Progenitor cell of endocrine pancreas (in vitro differentiated cells): ENCODE measurements at regions not wholly inside any gene's neighbourhood (a gene's known extent, or its start where the extent isn't known, plus 50 kb on each side); places are given as distances from the start of the nearest gene placed in this dataset.

Source experiments
- DNase-seq: peaks from one replicate; pipeline ENCODE4 v3.0.0; 2021; ENCODE audit warnings: low spot score; ENCODE audit not compliant: unreplicated experiment
- H3K27ac Mint-ChIP-seq: 2 replicates; pipeline ENCODE4 v1.8.0; 2021; ENCODE audit warnings: mild to moderate bottlenecking, moderate library complexity, mixed read lengths
- H3K27me3 Mint-ChIP-seq: 2 replicates; pipeline ENCODE4 v1.8.0; 2021; ENCODE audit warnings: mixed read lengths
- H3K36me3 Mint-ChIP-seq: 2 replicates; pipeline ENCODE4 v1.8.0; 2022; ENCODE audit warnings: mixed read lengths; ENCODE audit not compliant: insufficient read depth
- H3K4me1 Mint-ChIP-seq: 2 replicates; pipeline ENCODE4 v1.8.0; 2021; ENCODE audit warnings: low read depth, mixed read lengths
- H3K4me3 Mint-ChIP-seq: 2 replicates; pipeline ENCODE4 v1.8.0; 2021; ENCODE audit warnings: low read depth, mild to moderate bottlenecking, moderate library complexity, mixed read lengths
- H3K9me3 Mint-ChIP-seq: 2 replicates; pipeline ENCODE4 v1.8.0; 2021; ENCODE audit warnings: low read depth, mixed read lengths
- TF ChIP-seq, protein P1 (sequence below): fragments of 200-600 bp; sonication (generic); IDR thresholded peaks from one replicate; pipeline ENCODE4 v1.5.0; 2021; ENCODE audit warnings: antibody characterized with exemption, mild to moderate bottlenecking; ENCODE audit not compliant: unreplicated experiment

DNA sequence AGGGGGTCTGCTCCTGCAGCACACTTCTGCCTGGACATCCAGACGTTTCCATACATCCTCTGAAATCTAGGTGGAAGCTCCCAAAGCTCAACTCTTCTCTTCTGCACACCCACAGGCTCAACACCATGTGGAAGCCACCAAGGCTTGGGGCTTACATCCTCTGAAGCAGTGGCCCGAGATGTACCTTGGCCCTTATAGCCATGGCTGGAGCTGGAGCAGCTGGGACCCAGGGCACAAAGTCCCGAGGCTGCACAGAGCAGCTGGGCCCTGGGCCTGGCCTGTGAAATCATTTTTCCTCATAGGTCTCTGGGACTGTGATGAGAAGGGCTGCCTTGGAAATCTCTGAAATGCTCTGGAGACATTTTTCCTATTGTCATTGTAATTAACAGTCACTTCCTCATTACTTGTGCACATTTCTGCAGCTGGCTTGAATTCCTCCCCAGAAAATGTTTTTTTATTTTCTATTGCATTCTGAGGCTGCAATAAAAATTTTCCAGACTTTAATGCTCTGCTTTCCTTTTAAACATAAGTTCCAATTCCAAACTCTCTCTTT is 645.6 kb downstream of the RWDD3 start:
- Mint-ChIP-seq H3K27ac (no peak overlapping the region), H3K4me1 (no peaks in the 10 kb centered on the region)

DNA sequence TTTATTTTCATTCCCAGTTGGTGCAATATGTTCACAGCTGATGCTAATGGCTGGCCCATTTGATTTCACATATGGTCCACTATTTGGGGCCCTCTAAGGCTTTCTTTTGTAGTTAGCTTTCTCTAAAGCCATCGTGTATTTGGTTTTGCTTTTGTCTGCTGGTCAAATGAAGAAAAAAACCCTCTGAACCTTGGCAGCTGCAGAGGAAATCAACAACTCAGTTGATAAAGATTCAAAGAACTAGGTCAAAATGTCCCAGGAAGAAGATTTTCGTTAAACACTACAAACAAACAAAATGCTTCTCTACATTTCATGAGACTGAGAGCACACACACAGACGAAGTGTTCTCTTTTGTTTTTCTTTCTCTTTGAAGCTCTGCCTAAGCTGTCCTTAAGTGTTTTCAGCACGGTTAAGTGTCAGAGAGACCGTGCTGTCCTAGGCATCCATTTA is 655.0 kb downstream of the RWDD3 start:
- H3K36me3 Mint-ChIP-seq = no peaks in the 10 kb centered on the region
- TF ChIP-seq, protein P1, sequence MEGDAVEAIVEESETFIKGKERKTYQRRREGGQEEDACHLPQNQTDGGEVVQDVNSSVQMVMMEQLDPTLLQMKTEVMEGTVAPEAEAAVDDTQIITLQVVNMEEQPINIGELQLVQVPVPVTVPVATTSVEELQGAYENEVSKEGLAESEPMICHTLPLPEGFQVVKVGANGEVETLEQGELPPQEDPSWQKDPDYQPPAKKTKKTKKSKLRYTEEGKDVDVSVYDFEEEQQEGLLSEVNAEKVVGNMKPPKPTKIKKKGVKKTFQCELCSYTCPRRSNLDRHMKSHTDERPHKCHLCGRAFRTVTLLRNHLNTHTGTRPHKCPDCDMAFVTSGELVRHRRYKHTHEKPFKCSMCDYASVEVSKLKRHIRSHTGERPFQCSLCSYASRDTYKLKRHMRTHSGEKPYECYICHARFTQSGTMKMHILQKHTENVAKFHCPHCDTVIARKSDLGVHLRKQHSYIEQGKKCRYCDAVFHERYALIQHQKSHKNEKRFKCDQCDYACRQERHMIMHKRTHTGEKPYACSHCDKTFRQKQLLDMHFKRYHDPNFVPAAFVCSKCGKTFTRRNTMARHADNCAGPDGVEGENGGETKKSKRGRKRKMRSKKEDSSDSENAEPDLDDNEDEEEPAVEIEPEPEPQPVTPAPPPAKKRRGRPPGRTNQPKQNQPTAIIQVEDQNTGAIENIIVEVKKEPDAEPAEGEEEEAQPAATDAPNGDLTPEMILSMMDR = no peak
- no peak overlapping the region for H3K27ac Mint-ChIP-seq
- DNase-seq = no peak
- peaks cover 7% of the 10 kb centered on the region for H3K9me3 Mint-ChIP-seq
- no peak overlapping the region for H3K4me3 Mint-ChIP-seq
- peaks cover 14% of the 10 kb centered on the region for H3K4me1 Mint-ChIP-seq
- no peaks in the 10 kb centered on the region for H3K27me3 Mint-ChIP-seq

More for the DNA sequence above, 645.6 kb downstream of the RWDD3 start:
- H3K36me3 Mint-ChIP-seq = no peaks in the 10 kb centered on the region
- DNase-seq = no peak
- no peak overlapping the region for H3K4me3 Mint-ChIP-seq
- H3K27me3 Mint-ChIP-seq = no peaks in the 10 kb centered on the region
- peaks cover 10% of the 10 kb centered on the region for H3K9me3 Mint-ChIP-seq
- TF ChIP-seq, protein P1 = no peak

DNA sequence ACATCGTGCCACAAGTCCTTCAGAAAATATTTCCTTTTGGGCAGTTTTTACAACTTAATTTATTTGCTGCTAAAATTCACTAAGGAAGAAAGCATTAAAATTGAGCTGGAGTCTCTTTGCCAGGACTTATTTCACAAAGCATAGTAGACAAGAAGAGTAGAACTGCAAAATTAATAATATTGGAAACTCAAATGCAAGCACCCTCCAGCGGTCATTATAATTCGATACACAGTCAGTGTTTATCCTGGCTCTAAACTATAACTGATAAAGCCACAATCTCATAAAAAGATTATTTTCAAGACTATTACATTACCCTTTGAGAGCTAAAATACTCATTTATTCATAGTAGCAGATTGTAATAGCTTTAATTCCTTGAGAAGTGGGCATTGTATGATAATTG is 655.4 kb downstream of the RWDD3 start:
- Mint-ChIP-seq H3K27me3 (no peaks in the 10 kb centered on the region), H3K27ac (no peak overlapping the region)

DNA sequence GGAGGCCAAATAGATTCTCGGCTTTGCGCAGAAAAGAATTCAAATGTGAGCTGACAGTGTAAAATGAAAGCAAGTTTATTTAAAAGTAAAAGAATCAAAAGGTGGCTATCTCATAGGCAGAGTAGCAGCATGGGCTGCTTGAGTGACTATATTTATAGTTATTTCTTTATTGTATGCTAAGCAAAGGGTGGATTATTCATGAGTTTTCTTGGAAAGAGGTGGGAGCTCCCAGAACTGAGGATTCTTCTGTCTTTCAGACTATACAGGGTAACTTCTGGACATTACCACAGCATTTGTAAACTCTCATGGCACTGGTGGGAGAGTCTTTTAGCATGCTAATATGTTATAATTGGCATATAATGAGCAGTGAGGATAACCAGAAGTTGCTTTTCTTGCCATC is 659.9 kb downstream of the RWDD3 start:
- H3K27me3 Mint-ChIP-seq = no peaks in the 10 kb centered on the region
- no peak overlapping the region for H3K27ac Mint-ChIP-seq
- DNase-seq = no peak
- TF ChIP-seq, protein P1 = no peak
- H3K4me3 Mint-ChIP-seq = no peak overlapping the region
- H3K36me3 Mint-ChIP-seq = peaks cover 5% of the 10 kb centered on the region
- peaks cover 21% of the 10 kb centered on the region for H3K9me3 Mint-ChIP-seq
- peaks cover 11% of the 10 kb centered on the region for H3K4me1 Mint-ChIP-seq

More for the DNA sequence above, 655.4 kb downstream of the RWDD3 start:
- Mint-ChIP-seq H3K4me3 (no peak overlapping the region), H3K4me1 (peaks cover 14% of the 10 kb centered on the region), H3K9me3 (peaks cover 7% of the 10 kb centered on the region), H3K36me3 (no peaks in the 10 kb centered on the region)
- DNase-seq = no peak
- TF ChIP-seq, protein P1 = no peak

DNA sequence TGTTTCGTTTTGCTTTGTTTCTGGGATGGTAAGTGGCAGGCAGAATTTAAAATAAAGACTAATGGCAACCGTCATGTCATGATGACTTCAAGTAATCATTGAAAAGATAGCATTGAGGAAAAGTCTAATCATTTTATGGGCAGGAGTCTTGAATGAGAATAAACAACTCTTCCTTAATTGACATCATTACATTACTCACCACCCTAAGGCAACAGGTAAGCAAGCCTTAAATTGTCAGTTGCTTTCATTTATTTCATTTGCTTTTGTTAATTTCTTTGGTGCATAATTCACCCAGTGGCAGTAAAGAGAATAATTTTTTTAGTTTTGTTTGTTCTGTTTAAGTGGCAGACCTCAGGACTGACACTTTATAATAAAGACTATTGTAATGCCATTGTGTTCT is 669.0 kb downstream of the RWDD3 start:
- no peaks in the 10 kb centered on the region for H3K27me3 Mint-ChIP-seq
- H3K27ac Mint-ChIP-seq = no peak overlapping the region
- DNase-seq = no peak
- peaks cover 19% of the 10 kb centered on the region for H3K9me3 Mint-ChIP-seq
- H3K4me3 Mint-ChIP-seq = no peak overlapping the region
- no peaks in the 10 kb centered on the region for H3K4me1 Mint-ChIP-seq
- H3K36me3 Mint-ChIP-seq = peaks cover 3% of the 10 kb centered on the region
- TF ChIP-seq, protein P1 = no peak
